ENCODE measurements at regions not wholly inside any gene's neighbourhood (a gene's known extent, or its start where the extent isn't known, plus 50 kb on each side); places are given as distances from the start of the nearest gene placed in this dataset.

GRCh38 chr9:14967450-14968321, 57.5 kb upstream of the FREM1 start:
- no peak for DNase-seq
- intact Hi-C loops (cut with DNase I): no loop called here

GRCh38 chr9:14962193-14962882, 52.1 kb upstream of the FREM1 start:
- intact Hi-C loops (cut with DNase I): no loop called here
- DNase-seq: no peak

GRCh38 chr9:14961372-14962068, 51.3 kb upstream of the FREM1 start:
- intact Hi-C loops (cut with DNase I): no loop called here
- no peak for DNase-seq

GRCh38 chr9:14960881-14961280, 50.7 kb upstream of the FREM1 start:
- intact Hi-C loops (cut with DNase I): no loop called here
- DNase-seq: no peak

Measured in posterior cingulate gyrus (tissue), 11 donors.